G401 (cell line): ENCODE measurements at regions not wholly inside any gene's neighbourhood (a gene's known extent, or its start where the extent isn't known, plus 50 kb on each side); places are given as distances from the start of the nearest gene placed in this dataset.
A peak's percentile ranks its signal among the peaks of the same experiment; 100 is the strongest.
"Not testable (repeated sequence)": the region's sequence is repeated elsewhere in the genome, so short reads cannot be mapped to it uniquely, and the experiment has no call there.

Experiments
- DNase-seq: peaks from one replicate; pipeline ENCODE4 v3.0.0-alpha.2; 2015; ENCODE audit warnings: low spot score
- in situ Hi-C: cut with HindIII; loops from 2 replicates; pipeline ENCODE4 v1.10.0; 2016; ENCODE audit warnings: low sequenced_read_pairs, mixed read lengths

DNA sequence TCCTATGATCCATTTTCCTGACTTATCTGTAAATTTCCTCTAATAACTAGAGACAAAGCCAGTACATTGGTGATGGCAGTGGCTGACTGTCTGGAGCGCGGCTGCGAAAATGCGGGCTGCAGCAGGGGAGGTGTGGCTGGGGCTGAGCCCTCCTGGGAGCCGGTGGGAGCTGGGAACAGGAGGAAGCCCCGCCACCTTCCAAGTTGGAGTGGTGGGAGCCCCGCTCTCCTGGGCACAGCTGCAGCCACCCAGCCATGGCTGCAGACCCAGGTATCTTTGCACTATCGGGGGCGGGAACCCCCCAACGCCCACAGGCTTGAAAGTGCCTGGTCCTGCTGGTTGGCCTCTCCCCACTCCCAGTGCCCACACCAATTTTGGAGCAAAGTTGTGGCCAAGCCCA lies 633.0 kb upstream of the TMEFF2 start:
- in situ Hi-C loops: no loop called here
- no peak for DNase-seq

GRCh38 chr2:192814376-192814775 lies 619.6 kb upstream of the TMEFF2 start:
- DNase-seq: no peak
- in situ Hi-C loops: no loop called here

DNA sequence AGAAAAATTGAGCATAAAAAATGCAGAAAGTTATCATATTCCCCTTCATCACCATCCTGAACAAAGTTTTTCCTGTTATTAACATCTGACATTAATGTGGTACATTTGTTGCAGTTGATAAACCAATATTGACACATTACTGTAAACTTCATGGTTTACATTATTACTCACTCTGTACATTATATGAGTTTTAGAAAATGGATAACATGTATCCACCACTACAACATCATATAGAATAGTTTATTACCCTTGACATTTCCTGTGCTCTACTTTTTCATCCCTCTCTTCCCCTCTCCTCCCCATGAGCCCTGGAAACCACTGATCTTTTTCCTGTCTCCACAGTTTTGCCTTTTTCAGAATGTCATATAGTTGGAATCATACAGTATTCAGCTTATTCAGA lies 618.6 kb upstream of the TMEFF2 start:
- in situ Hi-C loops: no loop called here
- DNase-seq: no peak

DNA sequence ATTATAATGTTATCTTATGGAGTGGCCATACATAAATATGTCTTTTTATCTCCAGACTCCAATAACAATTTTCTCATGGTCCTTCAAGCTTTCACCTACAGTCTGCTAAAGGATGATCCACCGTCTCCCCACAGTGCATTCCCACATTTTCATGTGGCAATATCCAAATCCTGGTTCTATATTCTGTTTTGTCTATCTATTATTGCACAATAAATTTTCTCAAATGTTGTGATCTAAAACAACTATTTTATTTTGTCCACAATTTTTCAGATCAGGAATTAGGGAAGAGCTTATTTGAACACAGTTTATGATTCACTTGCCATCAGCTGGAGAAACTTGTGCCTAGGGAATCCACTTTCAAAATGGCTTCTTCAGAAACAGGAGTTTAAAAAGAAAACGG lies 614.4 kb upstream of the TMEFF2 start:
- no peak for DNase-seq

GRCh38 chr2:192783643-192784042 lies 588.9 kb upstream of the TMEFF2 start:
- in situ Hi-C loops: no loop called here
- no peak for DNase-seq

More for the DNA sequence above, 614.4 kb upstream of the TMEFF2 start:
- in situ Hi-C loops: no loop called here

DNA sequence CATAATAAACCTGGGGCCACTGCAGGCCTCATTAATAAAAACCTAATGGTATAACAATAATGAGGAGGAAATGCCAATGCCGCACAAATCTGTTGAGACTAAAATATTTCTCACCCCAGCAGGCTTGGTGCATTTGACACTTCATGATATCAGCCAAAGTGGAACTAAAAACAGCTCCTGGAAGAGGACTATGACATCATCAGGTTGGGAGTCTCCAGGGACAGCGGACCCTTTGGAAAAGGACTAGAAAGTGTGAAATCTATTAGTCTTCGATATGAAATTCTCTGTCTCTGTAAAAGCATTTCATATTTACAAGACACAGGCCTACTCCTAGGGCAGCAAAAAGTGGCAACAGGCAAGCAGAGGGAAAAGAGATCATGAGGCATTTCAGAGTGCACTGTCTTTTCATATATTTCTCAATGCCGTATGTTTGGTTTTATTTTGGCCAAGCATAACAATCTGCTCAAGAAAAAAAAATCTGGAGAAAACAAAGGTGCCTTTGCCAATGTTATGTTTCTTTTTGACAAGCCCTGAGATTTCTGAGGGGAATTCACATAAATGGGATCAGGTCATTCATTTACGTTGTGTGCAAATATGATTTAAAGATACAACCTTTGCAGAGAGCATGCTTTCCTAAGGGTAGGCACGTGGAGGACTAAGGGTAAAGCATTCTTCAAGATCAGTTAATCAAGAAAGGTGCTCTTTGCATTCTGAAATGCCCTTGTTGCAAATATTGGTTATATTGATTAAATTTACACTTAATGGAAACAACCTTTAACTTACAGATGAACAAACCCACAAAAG lies 580.9 kb upstream of the TMEFF2 start:
- peak; percentile 57 for DNase-seq
- in situ Hi-C loops: no loop called here

GRCh38 chr2:192775011-192775410 lies 580.3 kb upstream of the TMEFF2 start:
- peak; percentile 67 for DNase-seq
- in situ Hi-C loops: no loop called here

DNA sequence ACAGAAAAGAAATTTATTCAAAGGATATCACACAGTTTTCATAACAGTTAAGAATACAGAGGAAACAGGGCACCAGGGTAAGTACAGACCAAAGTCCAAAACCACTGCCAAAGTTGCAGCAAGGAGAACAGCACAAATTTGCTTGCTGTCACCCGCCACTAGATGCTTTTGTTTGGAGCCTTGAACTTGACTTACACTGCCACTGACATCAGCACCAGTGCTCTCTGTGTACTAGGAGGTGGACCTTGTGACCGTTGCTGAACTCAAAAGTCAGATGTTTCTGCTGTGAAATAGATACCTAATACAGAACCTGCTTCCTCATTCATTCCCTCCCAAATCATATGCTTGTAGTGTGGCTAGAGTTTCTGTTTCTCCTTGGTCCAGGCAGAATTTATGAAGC lies 578.3 kb upstream of the TMEFF2 start:
- in situ Hi-C loops: no loop called here

GRCh38 chr2:192749611-192750200 lies 555.0 kb upstream of the TMEFF2 start:
- in situ Hi-C loops: no loop called here
- peak; percentile 16 for DNase-seq

More for the DNA sequence above, 578.3 kb upstream of the TMEFF2 start:
- DNase-seq: no peak

- in situ Hi-C loops: no loop called here
These were observed 547.2 kb upstream of the TMEFF2 start for GRCh38 chr2:192741889-192742288.

GRCh38 chr2:192735447-192735846 lies 540.7 kb upstream of the TMEFF2 start:
- in situ Hi-C loops: no loop called here

More at GRCh38 chr2:192741889-192742288, 547.2 kb upstream of the TMEFF2 start:
- no peak for DNase-seq

GRCh38 chr2:192729369-192729768 lies 534.6 kb upstream of the TMEFF2 start:
- DNase-seq: no peak
- in situ Hi-C loops: no loop called here

More at GRCh38 chr2:192735447-192735846, 540.7 kb upstream of the TMEFF2 start:
- no peak for DNase-seq

- in situ Hi-C loops: no loop called here
- no peak for DNase-seq
These were observed 531.3 kb upstream of the TMEFF2 start for GRCh38 chr2:192725991-192726390.

DNA sequence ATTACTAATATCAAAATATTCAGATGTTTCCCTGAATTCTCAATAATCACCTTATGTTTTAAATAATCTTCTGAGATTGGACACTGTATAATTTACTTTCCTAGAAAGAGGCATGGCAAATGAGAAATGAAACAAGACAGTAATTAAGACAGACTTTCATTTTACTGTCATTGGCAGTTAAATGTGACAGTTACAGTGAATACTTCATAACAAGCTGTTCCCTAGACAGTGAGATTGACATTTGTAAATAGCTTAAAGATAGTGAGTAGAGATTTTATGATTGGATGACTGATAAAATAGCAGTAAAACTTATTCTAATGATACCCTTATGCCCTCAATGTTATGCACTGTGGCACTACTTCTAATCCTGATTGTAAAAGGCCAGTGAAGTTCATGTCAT lies 524.9 kb upstream of the TMEFF2 start:
- in situ Hi-C loops: no loop called here
- DNase-seq: no peak

DNA sequence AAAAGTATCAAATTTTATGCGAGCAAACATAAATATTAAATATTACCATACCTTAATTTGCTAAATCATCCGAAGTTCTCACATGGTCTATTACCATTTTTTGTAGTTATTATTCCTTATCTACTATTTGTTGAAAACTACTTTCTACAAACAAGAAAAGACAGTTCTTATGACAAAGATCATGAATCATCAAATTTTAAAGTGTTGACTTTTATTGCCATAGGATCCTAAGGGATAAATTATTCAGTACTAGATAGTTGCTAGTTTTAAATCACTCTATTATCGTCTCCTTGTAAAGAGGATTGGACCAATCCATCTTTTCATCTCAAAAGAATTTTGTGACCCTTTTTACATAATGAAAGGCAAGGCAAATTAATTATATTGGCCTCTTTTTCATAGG lies 523.6 kb upstream of the TMEFF2 start:
- no peak for DNase-seq
- in situ Hi-C loops: no loop called here

DNA sequence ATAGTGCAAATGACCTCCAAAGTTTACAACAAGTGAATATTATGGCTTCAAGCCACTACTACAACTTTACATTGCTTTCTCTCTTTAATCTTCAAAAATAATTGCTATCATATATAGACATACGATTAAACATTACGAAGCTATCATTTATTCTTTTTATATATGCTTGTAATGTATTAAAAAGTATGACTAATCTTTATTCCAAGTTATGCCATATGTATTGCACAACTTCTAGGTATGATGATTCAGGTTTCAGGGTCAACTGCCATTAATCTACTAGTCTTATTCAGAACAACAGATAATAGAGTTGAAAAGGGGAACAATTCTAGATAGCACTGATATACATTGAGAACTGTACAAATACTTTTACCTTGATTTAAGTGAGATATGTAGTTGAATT lies 506.2 kb upstream of the TMEFF2 start:
- in situ Hi-C loops: no loop called here
- no peak for DNase-seq

- DNase-seq: no peak
- in situ Hi-C loops: no loop called here
These were observed 503.1 kb upstream of the TMEFF2 start for GRCh38 chr2:192697880-192698279.

DNA sequence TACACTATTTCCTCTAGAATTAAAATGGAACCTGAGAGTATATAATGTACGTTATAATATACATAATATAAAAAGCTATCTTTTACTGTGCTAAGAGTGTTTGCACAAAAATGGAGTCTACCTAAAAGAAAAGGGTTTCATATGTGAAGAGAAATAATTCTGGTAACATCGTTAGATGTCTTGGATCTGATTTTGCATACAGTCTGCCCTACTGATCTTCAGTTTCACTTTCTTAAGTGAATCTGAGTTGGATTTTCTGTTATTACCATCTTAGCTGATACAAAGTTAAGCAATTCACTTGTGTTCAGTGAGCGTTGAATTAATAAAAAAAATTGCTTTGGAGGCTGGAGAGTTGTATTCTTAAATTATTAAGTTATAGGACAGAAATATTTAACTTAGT lies 502.1 kb upstream of the TMEFF2 start:
- no peak for DNase-seq
- in situ Hi-C loops: no loop called here

GRCh38 chr2:192687015-192687414 lies 492.3 kb upstream of the TMEFF2 start:
- no peak for DNase-seq
- in situ Hi-C loops: no loop called here

GRCh38 chr2:192682511-192682910 lies 487.8 kb upstream of the TMEFF2 start:
- DNase-seq, in situ Hi-C loops: not testable (repeated sequence)

DNA sequence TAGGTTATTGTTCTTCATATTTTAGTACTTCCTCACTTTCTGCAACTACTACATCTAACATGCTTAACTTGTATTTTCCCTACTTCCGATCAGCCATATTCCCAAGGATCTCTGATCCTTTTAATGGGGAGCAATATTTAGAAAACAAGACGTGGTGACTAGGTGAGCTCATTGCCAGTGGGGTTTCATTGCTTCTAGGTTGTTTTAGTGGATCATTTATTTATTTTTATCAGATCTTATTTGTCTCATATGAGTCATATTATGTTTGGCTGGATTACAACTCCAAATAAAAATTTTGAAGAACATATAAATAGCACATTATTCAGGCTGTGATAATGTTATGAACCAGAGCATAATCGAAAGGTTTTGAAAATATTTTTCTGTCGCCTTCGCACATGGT lies 480.9 kb upstream of the TMEFF2 start:
- DNase-seq: no peak
- in situ Hi-C loops: no loop called here
